ENCODE measurements at regions not wholly inside any gene's neighbourhood (a gene's known extent, or its start where the extent isn't known, plus 50 kb on each side); places are given as distances from the start of the nearest gene placed in this dataset.
A peak's percentile ranks its signal among the peaks of the same experiment; 100 is the strongest.

DNA sequence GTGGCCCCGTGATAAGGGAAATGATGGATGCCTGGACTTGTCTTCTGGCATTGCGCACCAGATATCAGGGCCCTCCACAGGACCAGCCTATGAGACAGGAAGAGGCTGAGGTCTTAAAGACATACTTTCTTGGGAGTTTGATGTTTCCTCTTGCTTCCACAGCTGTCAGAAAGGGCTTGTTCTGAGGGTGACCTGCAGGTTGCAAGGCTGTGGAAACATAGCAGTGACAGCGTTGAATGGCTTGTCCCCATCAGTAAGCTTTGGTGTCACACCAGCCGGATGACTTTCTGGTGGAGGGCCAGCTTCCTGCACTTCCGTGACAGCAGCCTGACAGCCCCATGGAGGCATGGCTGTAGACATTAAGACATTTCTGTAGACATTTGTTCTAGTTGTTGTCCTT, 143.2 kb downstream of the C9orf152 start:
- Histone ChIP-seq H3K4me3 (ENCODE audit: low read length in 3 of 3) (no peak overlapping the region), H3K36me3 (ENCODE audit: control insufficient read depth in 2 of 3, insufficient read depth in 3 of 3, low read length in 3 of 3) (no peaks in the 10 kb centered on the region), H3K27me3 (ENCODE audit: control insufficient read depth, insufficient read depth, low read length) (no peaks in the 10 kb centered on the region), H3K4me1 (ENCODE audit: control insufficient read depth in 2 of 3, insufficient read depth in 2 of 3, low read depth in 1 of 3, low read length in 3 of 3) (peaks cover 0 to 7% (median 6%) of the 10 kb centered on the region in 3 donors), H3K9ac (ENCODE audit: low read length in 3 of 3) (no peak overlapping the region), H3K9me3 (ENCODE audit: control insufficient read depth in 2 of 3, insufficient read depth in 1 of 3, low read length in 3 of 3) (no peaks in the 10 kb centered on the region), H3K27ac (ENCODE audit: low read depth in 2 of 2, low read length in 2 of 2) (peak overlapping the region in 1 of 2 donors; percentile 4)
- TF ChIP-seq, protein P1, sequence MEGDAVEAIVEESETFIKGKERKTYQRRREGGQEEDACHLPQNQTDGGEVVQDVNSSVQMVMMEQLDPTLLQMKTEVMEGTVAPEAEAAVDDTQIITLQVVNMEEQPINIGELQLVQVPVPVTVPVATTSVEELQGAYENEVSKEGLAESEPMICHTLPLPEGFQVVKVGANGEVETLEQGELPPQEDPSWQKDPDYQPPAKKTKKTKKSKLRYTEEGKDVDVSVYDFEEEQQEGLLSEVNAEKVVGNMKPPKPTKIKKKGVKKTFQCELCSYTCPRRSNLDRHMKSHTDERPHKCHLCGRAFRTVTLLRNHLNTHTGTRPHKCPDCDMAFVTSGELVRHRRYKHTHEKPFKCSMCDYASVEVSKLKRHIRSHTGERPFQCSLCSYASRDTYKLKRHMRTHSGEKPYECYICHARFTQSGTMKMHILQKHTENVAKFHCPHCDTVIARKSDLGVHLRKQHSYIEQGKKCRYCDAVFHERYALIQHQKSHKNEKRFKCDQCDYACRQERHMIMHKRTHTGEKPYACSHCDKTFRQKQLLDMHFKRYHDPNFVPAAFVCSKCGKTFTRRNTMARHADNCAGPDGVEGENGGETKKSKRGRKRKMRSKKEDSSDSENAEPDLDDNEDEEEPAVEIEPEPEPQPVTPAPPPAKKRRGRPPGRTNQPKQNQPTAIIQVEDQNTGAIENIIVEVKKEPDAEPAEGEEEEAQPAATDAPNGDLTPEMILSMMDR (IDR thresholded peaks at IDR 0.05; ENCODE audit: borderline replicate concordance, extremely low read depth, insufficient read depth), result no peak
- intact Hi-C loops (cut with DNase I), result loop anchor here (5.0 kb wide), 1 partner anchor 32 kb away; no protein-coding TSS in a partner anchor
- FAIRE-seq (no peak), DNase-seq (no peak)

DNA sequence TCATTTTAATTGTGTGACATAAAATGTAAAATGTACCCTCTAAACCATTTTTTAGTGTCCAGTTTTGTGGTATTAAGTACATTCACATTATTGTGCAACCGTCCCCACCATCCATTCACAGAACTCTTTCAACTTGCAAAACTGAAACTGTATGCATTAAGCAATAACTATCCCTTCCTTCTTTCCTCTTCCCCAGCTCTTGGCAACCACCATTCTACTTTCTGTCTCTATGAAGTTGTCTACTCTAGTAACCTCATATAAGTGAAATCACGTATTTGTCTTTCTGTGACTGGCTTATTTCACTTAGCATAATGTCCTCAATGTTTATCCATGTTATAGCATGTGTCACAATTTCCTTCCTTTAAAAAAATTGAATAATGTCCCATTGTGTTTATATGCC, 142.4 kb downstream of the C9orf152 start:
- DNase-seq (no peak), FAIRE-seq (no peak)
- H3K9ac ChIP-seq (ENCODE audit: low read length in 3 of 3), result no peak overlapping the region
- intact Hi-C loops (cut with DNase I), result no loop called here
- H3K27me3 ChIP-seq (ENCODE audit: control insufficient read depth, insufficient read depth, low read length), result no peaks in the 10 kb centered on the region
- no peaks in the 10 kb centered on the region for H3K36me3 ChIP-seq (ENCODE audit: control insufficient read depth in 2 of 3, insufficient read depth in 3 of 3, low read length in 3 of 3)
- peaks cover 0 to 6% (median 0%) of the 10 kb centered on the region in 3 donors for H3K4me1 ChIP-seq (ENCODE audit: control insufficient read depth in 2 of 3, insufficient read depth in 2 of 3, low read depth in 1 of 3, low read length in 3 of 3)
- no peak overlapping the region for H3K27ac ChIP-seq (ENCODE audit: low read depth in 2 of 2, low read length in 2 of 2)
- no peak overlapping the region for H3K4me3 ChIP-seq (ENCODE audit: low read length in 3 of 3)
- H3K9me3 ChIP-seq (ENCODE audit: control insufficient read depth in 2 of 3, insufficient read depth in 1 of 3, low read length in 3 of 3), result no peaks in the 10 kb centered on the region
- TF ChIP-seq, protein P1 (IDR thresholded peaks at IDR 0.05; ENCODE audit: borderline replicate concordance, extremely low read depth, insufficient read depth), result no peak

DNA sequence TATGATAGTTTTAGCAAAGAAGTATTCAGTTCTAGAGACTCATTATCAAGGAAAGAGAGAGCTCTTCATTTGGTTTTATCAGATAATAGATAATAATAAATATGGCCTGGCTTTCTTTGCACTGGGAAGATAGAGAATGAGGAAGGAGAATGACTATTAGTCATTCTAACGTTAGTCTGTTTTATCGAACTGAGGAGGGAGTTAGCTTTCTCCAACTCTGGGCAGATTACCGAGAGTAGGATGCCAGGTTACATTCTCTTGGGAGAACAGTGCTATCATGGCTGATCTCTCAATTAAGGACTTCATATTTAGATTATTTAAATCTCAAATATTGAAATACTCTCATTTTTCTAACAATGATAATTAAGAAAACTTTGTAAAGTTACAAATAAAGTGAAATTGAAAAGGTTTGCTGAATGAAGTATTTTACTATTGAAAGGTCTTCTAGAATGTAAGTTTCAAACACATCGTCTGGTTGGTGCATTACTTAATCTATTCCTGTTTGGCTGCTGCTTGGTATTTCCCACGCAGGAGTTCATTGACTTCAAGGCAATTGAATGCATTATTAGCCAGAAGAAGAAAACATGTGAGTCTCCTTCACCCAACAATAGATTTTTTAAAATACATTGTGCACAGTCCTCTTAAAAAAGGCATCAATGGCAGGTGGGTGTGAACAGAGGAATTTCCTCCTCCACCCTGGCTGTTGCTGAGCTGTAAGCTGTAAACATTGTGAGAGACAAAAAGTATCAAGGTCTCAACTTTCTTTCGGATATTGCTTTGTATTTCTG, 140.8 kb downstream of the C9orf152 start:
- intact Hi-C loops (cut with DNase I), result no loop called here
- H3K27ac ChIP-seq (ENCODE audit: low read depth in 2 of 2, low read length in 2 of 2), result no peak overlapping the region
- H3K36me3 ChIP-seq (ENCODE audit: control insufficient read depth in 2 of 3, insufficient read depth in 3 of 3, low read length in 3 of 3), result no peaks in the 10 kb centered on the region
- H3K4me3 ChIP-seq (ENCODE audit: low read length in 3 of 3), result no peak overlapping the region
- H3K9me3 ChIP-seq (ENCODE audit: control insufficient read depth in 2 of 3, insufficient read depth in 1 of 3, low read length in 3 of 3), result no peaks in the 10 kb centered on the region
- DNase-seq (no peak), FAIRE-seq (no peak)
- no peaks in the 10 kb centered on the region for H3K27me3 ChIP-seq (ENCODE audit: control insufficient read depth, insufficient read depth, low read length)
- peaks cover 0 to 6% (median 0%) of the 10 kb centered on the region in 3 donors for H3K4me1 ChIP-seq (ENCODE audit: control insufficient read depth in 2 of 3, insufficient read depth in 2 of 3, low read depth in 1 of 3, low read length in 3 of 3)
- TF ChIP-seq, protein P1 (IDR thresholded peaks at IDR 0.05; ENCODE audit: borderline replicate concordance, extremely low read depth, insufficient read depth), result no peak
- H3K9ac ChIP-seq (ENCODE audit: low read length in 3 of 3), result no peak overlapping the region

Data from kidney (tissue), 13 donors.